ENCODE measurements at regions not wholly inside any gene's neighbourhood (a gene's known extent, or its start where the extent isn't known, plus 50 kb on each side); places are given as distances from the start of the nearest gene placed in this dataset.
A peak's percentile ranks its signal among the peaks of the same experiment; 100 is the strongest.

DNA sequence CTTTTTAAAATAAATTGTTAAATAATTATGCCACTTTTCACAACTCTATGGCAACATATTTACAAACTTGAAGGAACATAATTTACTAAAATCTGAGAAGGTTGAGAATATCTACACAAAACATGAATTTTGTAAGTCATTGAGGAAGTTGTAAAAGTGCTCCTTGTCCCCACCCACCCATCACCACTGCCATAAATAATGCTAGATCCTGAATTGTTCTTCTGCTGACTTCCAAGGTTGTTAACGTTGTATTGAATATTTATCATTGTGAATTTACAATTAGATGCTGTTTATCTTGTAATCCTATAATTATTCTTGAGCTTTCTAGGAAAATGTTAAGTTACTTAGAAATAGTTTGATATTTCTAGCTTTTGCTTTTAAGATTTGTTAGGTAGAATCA lies 908.0 kb upstream of the COX7C start:
- in situ Hi-C loops (cut with MboI) = no loop called here
- H2AFZ ChIP-seq (ENCODE audit: low read depth, low read length) = no peak overlapping the region
- ChIA-PET POLR2A (no interaction called here), CTCF (ENCODE audit: low intra/inter-chr PET ratio) (no interaction called here)
- intact Hi-C loops (cut with micrococcal nuclease) = no loop called here
- FAIRE-seq = no peak
- DNase-seq (ENCODE audit: extremely low read depth in 1 of 4, low spot score in 3 of 4) = no peak
- no peaks in the 10 kb centered on the region for H4K20me1 ChIP-seq (replicated peaks; ENCODE audit: control insufficient read depth, insufficient read depth, low read length)
- ATAC-seq = no peak
- BruUV-seq (replicated peaks) = no TSS peak
- H3K9ac ChIP-seq (ENCODE audit: insufficient read depth in 1 of 2, low read depth in 2 of 2, low read length in 2 of 2) = no peak overlapping the region
- H3K9me1 ChIP-seq (ENCODE audit: control insufficient read depth, insufficient read depth, low read length) = no peaks in the 10 kb centered on the region
- H3K4me1 ChIP-seq (replicated peaks in 1 of 2; ENCODE audit: control insufficient read depth in 2 of 2, insufficient read depth in 2 of 2, low read length in 2 of 2) = no peaks in the 10 kb centered on the region
- no peak overlapping the region for H3K27ac ChIP-seq (ENCODE audit: extremely low read depth, low read depth, low read length)
- H3K4me2 ChIP-seq (ENCODE audit: insufficient read depth, low read length) = no peak overlapping the region
- no peaks in the 10 kb centered on the region for H3K79me2 ChIP-seq (ENCODE audit: control insufficient read depth, insufficient read depth, low read length)
- H3K36me3 ChIP-seq (ENCODE audit: control insufficient read depth, insufficient read depth, low read length) = no peaks in the 10 kb centered on the region
- H3K9me3 ChIP-seq (replicated peaks; ENCODE audit: control insufficient read depth, insufficient read depth, low read depth, low read length) = no peaks in the 10 kb centered on the region
- H3K4me3 ChIP-seq = no peak overlapping the region
- no peaks in the 10 kb centered on the region for H3K27me3 ChIP-seq (ENCODE audit: control insufficient read depth in 2 of 2, insufficient read depth in 2 of 2, low read length in 2 of 2)
- 6% methylated on average over 1 of the region's 1 CpG for WGBS (ENCODE audit: insufficient coverage, low coverage, missing lambda C conversion rate)
- TF ChIP-seq E2F5 (CRISPR knock-in tag; IDR thresholded peaks at IDR 0.05) = no peak
- no peak for TF ChIP-seq PBX2 (CRISPR knock-in tag; IDR thresholded peaks at IDR 0.05; ENCODE audit: low read depth)
- TF ChIP-seq PBX2 (tag; conservative IDR thresholded peaks at IDR 0.05; ENCODE audit: low read depth) = peak; percentile 70
- TF ChIP-seq MEIS2 (IDR thresholded peaks at IDR 0.05; ENCODE audit: partially characterized antibody) = peak; percentile 62
- no peak for TF ChIP-seq BCL6 (CRISPR knock-in tag; IDR thresholded peaks at IDR 0.05)
- no peak for TF ChIP-seq NBN (IDR thresholded peaks at IDR 0.05; ENCODE audit: low read depth)
